ENCODE measurements at regions not wholly inside any gene's neighbourhood (a gene's known extent, or its start where the extent isn't known, plus 50 kb on each side); places are given as distances from the start of the nearest gene placed in this dataset.
"Not testable (repeated sequence)": the region's sequence is repeated elsewhere in the genome, so short reads cannot be mapped to it uniquely, and the experiment has no call there.

GRCh38 chr1:121443001-121443540 lies 258.3 kb downstream of the SRGAP2C start:
- DNase-seq (ENCODE audit: low read depth in 2 of 2) = peak in 1 of 2 experiments; percentile 11

GRCh38 chr1:121444096-121444495 lies 259.3 kb downstream of the SRGAP2C start:
- no peak for DNase-seq (ENCODE audit: low read depth in 2 of 2)

GRCh38 chr1:121445679-121446078 lies 260.9 kb downstream of the SRGAP2C start:
- no peak for DNase-seq (ENCODE audit: low read depth in 2 of 2)

- DNase-seq (ENCODE audit: low read depth in 2 of 2) = not testable (repeated sequence)
These were observed 262.6 kb downstream of the SRGAP2C start for GRCh38 chr1:121447280-121447923.

- DNase-seq (ENCODE audit: low read depth in 2 of 2) = not testable (repeated sequence)
These were observed 263.3 kb downstream of the SRGAP2C start for GRCh38 chr1:121448064-121448463.

- DNase-seq (ENCODE audit: low read depth in 2 of 2) = no peak
These were observed 264.1 kb downstream of the SRGAP2C start for GRCh38 chr1:121448851-121449250.

GRCh38 chr1:121452484-121452883 lies 267.7 kb downstream of the SRGAP2C start:
- no peak for DNase-seq (ENCODE audit: low read depth in 2 of 2)

GRCh38 chr1:121458291-121459048 lies 273.7 kb downstream of the SRGAP2C start:
- no peak for DNase-seq (ENCODE audit: low read depth in 2 of 2)

GRCh38 chr1:121459235-121459634 lies 274.5 kb downstream of the SRGAP2C start:
- DNase-seq (ENCODE audit: low read depth in 2 of 2) = no peak

- not testable (repeated sequence) for DNase-seq (ENCODE audit: low read depth in 2 of 2)
These were observed 284.6 kb downstream of the SRGAP2C start for GRCh38 chr1:121469395-121469794.

- DNase-seq (ENCODE audit: low read depth in 2 of 2) = not testable (repeated sequence)
These were observed 285.6 kb downstream of the SRGAP2C start for GRCh38 chr1:121470401-121470800.

- no peak for DNase-seq (ENCODE audit: low read depth in 2 of 2)
These were observed 286.7 kb downstream of the SRGAP2C start for GRCh38 chr1:121471523-121471922.

GRCh38 chr1:121472017-121472416 lies 287.2 kb downstream of the SRGAP2C start:
- DNase-seq (ENCODE audit: low read depth in 2 of 2) = no peak

GRCh38 chr1:121483234-121483633 lies 298.5 kb downstream of the SRGAP2C start:
- DNase-seq (ENCODE audit: low read depth in 2 of 2) = no peak

- peak; percentile 71 to 73 for DNase-seq (ENCODE audit: low read depth in 2 of 2)
These were observed 299.2 kb downstream of the SRGAP2C start for GRCh38 chr1:121483961-121484424.

- DNase-seq (ENCODE audit: low read depth in 2 of 2) = not testable (repeated sequence)
These were observed 310.0 kb downstream of the SRGAP2C start for GRCh38 chr1:121494796-121495195.

GRCh38 chr1:121511455-121511854 lies 326.7 kb downstream of the SRGAP2C start:
- DNase-seq (ENCODE audit: low read depth in 2 of 2) = not testable (repeated sequence)

- DNase-seq (ENCODE audit: low read depth in 2 of 2) = not testable (repeated sequence)
These were observed 327.1 kb downstream of the SRGAP2C start for GRCh38 chr1:121511876-121512275.

- no peak for DNase-seq (ENCODE audit: low read depth in 2 of 2)
These were observed 330.5 kb downstream of the SRGAP2C start for GRCh38 chr1:121515235-121515634.

GRCh38 chr1:121516234-121516967 lies 331.6 kb downstream of the SRGAP2C start:
- DNase-seq (ENCODE audit: low read depth in 2 of 2) = no peak

GRCh38 chr1:121517586-121518230 lies 332.9 kb downstream of the SRGAP2C start:
- no peak for DNase-seq (ENCODE audit: low read depth in 2 of 2)

- DNase-seq (ENCODE audit: low read depth in 2 of 2) = no peak
These were observed 333.9 kb downstream of the SRGAP2C start for GRCh38 chr1:121518726-121519041.
